NOMO-1 treated with dmso at 0.1 percent for 144 hours (cell line): ENCODE measurements at regions not wholly inside any gene's neighbourhood (a gene's known extent, or its start where the extent isn't known, plus 50 kb on each side); places are given as distances from the start of the nearest gene placed in this dataset.

Experiments used
- DNase-seq: peaks from one replicate; lab custom pipeline; 2025; ENCODE audit not compliant: unreplicated experiment; lab: John Stamatoyannopoulos, UW

GRCh38 chr5:156109317-156110023 lies 217.5 kb upstream of the SGCD start:
- no peak for DNase-seq

- DNase-seq = no peak
These were observed 207.3 kb upstream of the SGCD start for GRCh38 chr5:156119692-156120091.

- no peak for DNase-seq
These were observed 206.2 kb upstream of the SGCD start for GRCh38 chr5:156120777-156121176.

- no peak for DNase-seq
These were observed 205.7 kb upstream of the SGCD start for GRCh38 chr5:156121234-156121633.

DNA sequence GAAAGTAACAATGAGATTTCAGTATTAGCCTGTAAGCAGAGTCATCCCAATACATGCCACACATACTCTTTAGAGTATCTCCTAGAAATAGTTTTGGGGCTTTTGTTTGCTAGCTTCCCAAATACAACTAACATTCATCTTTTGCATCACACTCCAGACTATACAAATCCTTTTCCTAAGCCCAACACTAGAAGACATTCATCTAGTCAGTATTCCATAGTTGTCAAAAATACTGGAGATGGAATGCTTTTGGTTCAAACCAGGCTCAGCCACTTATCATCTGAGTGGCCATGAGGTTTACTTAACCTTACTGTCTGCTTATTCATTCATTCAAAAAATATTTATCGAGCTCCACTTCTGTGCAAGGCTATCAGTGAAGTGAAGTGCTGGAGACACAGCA lies 205.1 kb upstream of the SGCD start:
- DNase-seq = no peak

- no peak for DNase-seq
These were observed 202.3 kb upstream of the SGCD start for GRCh38 chr5:156124708-156125107.

- no peak for DNase-seq
These were observed 201.8 kb upstream of the SGCD start for GRCh38 chr5:156125118-156125517.

DNA sequence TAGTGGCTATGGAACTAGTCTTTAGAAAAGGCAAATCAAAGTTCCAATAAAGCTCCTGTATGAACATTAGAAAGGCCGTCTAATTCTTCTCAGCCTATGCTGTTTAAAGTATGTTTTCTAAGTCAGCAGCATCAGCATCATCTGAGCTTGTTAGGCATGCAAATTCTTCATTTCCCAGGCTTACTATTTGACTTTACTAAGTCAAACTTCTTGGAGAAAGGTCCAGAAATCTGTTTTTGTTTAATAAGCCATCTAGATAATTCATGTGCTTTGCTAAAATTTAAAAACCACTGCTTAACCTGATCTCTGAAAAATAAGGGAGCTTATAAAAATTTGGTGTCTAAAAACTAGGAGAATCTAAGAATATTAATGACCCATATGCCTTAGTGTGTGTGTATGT lies 200.2 kb upstream of the SGCD start:
- DNase-seq = no peak

DNA sequence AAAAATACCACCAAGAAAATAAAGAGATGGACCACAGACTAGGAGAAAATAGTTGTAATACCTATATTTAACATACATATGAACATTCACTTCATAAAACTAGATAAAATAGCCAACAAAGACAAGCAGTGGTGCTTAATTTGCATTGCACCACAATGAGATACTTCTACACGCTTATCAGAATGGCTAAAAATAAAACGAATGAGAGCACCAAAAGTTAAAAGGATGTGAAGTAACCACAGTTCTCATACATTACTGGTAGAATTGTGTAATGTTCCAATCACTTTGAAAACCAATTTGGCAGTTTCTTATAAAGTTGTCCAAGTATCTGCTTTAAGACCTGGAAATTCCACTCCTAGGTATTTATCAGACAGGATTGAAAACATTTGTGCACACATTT lies 198.9 kb upstream of the SGCD start:
- no peak for DNase-seq

GRCh38 chr5:156134216-156134615 lies 192.7 kb upstream of the SGCD start:
- DNase-seq = no peak

GRCh38 chr5:156135531-156135930 lies 191.4 kb upstream of the SGCD start:
- no peak for DNase-seq

- no peak for DNase-seq
These were observed 189.7 kb upstream of the SGCD start for GRCh38 chr5:156137071-156137869.

GRCh38 chr5:156142867-156143266 lies 184.1 kb upstream of the SGCD start:
- no peak for DNase-seq

DNA sequence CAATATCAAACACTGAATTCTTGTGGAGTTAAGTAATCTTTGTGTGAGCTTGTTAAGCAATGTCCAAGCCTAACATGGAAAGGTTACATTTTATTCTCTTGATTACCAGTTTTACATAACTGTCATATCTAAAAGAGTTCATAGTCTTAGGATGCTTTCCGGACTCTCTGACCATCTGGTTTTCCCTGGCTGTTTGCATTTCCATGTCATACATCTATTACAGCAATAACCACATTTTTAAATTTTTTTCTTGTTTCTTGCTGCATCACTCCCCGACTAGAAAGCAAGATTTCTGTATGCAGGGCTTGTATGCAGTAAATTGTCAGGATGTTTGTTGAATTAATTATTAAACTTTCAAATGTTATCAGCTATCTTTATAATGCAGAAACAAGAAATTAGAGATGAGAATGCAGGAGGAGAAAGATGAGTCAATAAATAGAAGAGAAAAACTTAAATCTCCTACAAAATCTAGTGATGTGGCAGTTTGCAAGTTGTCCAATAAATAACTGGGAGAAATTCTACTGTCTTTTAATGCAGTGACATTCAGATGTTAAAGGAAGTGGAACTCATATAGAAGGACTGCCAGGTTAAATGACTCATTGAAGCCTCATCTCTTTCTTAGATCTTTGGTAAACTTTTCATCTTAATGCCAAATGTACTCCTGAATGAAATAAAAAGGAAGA lies 179.6 kb upstream of the SGCD start:
- no peak for DNase-seq

DNA sequence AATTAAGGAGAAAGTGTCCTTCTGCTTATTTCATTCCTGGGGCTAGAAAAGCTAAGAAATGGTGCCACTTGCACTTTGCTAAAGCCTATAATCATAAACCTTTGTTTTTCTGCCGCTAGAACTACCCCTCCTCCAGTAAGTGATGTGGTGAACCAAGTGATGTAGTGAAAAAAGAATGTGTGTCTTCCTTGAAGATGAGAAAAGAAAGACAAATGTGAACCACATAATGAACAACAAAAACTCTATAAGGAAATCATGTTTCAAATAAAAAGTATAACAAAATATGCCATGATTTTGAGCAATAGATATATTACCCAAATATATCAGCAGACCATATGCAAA lies 179.0 kb upstream of the SGCD start:
- no peak for DNase-seq

DNA sequence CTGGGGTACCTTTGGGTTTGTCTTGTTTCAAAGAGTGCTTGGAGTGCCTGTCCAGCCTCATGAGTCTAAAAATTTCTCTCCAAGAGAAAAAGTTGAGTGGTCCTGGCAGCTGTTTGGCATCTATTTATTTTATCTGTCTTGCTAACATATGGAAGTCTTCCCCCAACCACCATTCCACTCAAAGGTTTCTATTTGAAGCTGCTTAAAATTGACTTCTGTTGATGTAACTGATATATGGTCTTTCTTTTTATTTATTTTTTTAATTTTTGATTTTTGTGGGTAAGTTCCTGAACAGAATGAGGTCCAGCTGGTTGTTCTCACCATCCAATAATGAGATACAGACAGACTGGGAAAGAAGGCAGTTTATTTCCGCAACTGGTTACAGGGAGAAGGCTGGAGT lies 178.7 kb upstream of the SGCD start:
- no peak for DNase-seq

DNA sequence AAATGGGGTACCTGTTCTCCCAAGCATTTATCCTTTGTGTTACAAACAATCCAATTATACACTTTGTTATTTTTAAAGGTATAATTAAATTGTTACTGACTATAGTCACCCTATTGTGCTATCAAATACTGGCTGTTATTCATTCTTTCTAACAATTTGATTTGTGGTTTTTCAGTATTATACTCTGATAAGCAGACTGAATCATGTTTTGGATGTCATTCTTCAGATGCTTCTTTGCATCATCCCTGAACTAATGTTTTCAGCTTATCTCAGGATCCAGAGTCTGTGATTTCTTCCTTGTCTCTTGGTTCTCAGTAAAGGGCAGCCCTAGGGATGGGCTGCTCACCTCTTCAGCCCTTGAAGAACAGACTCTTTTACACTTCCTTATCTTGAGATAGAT lies 177.8 kb upstream of the SGCD start:
- no peak for DNase-seq

- DNase-seq = no peak
These were observed 173.4 kb upstream of the SGCD start for GRCh38 chr5:156153602-156154001.

DNA sequence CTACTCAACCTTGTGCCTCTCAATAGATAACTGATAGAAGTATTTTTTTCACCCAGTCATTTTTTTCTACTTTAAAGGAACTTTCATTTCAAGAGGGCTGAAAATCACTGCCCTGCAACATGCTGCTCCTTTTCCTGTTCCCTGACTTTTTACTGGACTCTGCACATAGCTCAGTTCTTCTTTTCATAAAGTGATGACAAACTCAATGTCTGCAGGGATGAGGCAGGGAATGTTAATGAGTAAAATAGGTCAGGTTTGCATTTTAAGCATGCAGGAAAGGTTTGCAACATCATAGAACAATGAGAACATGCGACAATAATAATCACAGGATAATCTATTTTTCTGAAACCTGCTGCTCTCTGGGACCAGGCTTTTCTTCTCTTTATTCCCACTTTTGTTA lies 172.2 kb upstream of the SGCD start:
- no peak for DNase-seq

DNA sequence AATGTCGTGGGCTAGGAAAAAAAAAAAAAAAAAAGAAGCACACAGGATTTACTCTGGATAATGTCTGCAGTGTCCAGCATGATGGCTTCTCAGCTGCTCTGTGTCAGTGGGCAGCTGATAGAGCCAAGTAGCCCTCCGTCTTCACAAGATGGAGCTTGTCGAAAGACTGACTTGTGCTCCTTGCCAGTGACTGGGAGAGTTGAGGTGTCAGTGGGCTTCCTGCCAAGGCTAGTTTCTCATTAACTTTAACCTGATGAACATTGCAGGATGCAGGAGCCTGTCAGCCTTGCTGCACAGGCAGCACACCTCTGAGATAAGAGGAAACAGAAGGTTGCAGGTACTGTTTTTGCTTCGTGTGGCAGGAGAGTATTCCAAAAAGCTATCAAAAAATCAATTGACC lies 171.4 kb upstream of the SGCD start:
- DNase-seq = no peak

DNA sequence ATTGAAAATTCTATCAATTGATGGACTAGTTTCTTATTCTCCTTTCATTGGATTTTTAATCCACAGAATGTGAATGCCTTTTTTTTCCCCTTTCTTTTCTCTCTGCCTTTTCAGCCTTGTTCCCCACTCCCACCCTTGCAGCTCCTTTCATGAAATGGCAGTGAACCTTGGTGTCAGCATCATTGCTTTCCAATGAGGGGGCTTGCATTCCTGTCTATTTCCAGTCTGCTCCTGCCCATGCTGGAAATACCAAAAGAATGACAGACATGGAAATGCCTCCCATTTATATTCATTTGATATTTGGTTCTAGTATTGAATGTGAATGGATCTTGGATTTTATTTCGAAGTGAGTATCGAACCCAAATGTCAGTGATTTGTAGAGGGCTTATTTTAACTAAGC lies 162.7 kb upstream of the SGCD start:
- no peak for DNase-seq

- DNase-seq = no peak
These were observed 157.5 kb upstream of the SGCD start for GRCh38 chr5:156169495-156169894.
